Natural killer cell (primary cell): ENCODE measurements at regions not wholly inside any gene's neighbourhood (a gene's known extent, or its start where the extent isn't known, plus 50 kb on each side); places are given as distances from the start of the nearest gene placed in this dataset.

Source experiments
- ATAC-seq, 3 donors: fragments of 150-1000 bp in 2 of 3; fragments of 200-7000 bp in 1 of 3; cut with Tn5 transposase; 1 replicate in 1 of 3; 2 replicates in 2 of 3; pipeline ENCODE4 v1.10.0; 2021; ENCODE audit warnings: mild to moderate bottlenecking in 2 of 3, moderate library complexity in 2 of 3
- DNase-seq, 2 donors: peaks; one replicate each; pipeline versions ENCODE4 v3.0.0 to v3.0.0-alpha.2; 2013 to 2021; ENCODE audit warnings: mixed read lengths in 1 of 2
- H3K27ac ChIP-seq: one replicate; pipeline ENCODE4 v1.5.1; 2013; ENCODE audit warnings: mild to moderate bottlenecking, low read length
- H3K27me3 ChIP-seq: one replicate; pipeline ENCODE4 v1.6.1; 2013; ENCODE audit warnings: low read length; ENCODE audit not compliant: control insufficient read depth, insufficient read depth
- H3K36me3 ChIP-seq: one replicate; pipeline ENCODE4 v1.6.1; 2013; ENCODE audit warnings: low read length; ENCODE audit not compliant: control insufficient read depth, insufficient read depth
- H3K4me1 ChIP-seq: one replicate; pipeline ENCODE4 v1.6.1; 2013; ENCODE audit warnings: low read length; ENCODE audit not compliant: control insufficient read depth, insufficient read depth
- H3K4me3 ChIP-seq: one replicate; pipeline ENCODE4 v1.5.1; 2013; ENCODE audit warnings: low read length
- H3K9me3 ChIP-seq: one replicate; pipeline ENCODE4 v1.6.1; 2013; ENCODE audit warnings: low read length; ENCODE audit not compliant: control insufficient read depth, insufficient read depth
- H3K27ac Mint-ChIP-seq, 2 donors: one replicate each; pipeline ENCODE4 v1.8.0; 2022; ENCODE audit warnings: mild to moderate bottlenecking in 2 of 2, mixed read lengths in 2 of 2, moderate library complexity in 1 of 2
- H3K27me3 Mint-ChIP-seq, 2 donors: one replicate each; pipeline ENCODE4 v1.8.0; 2022; ENCODE audit warnings: low read depth in 2 of 2, mixed read lengths in 2 of 2
- H3K36me3 Mint-ChIP-seq: one replicate; pipeline ENCODE4 v1.8.0; 2022; ENCODE audit warnings: mixed read lengths
- H3K4me1 Mint-ChIP-seq, 2 donors: one replicate each; pipeline ENCODE4 v1.8.0; 2022; ENCODE audit warnings: mixed read lengths in 2 of 2
- H3K4me3 Mint-ChIP-seq: one replicate; pipeline ENCODE4 v1.8.0; 2022; ENCODE audit warnings: mild to moderate bottlenecking, moderate library complexity, mixed read lengths
- H3K9me3 Mint-ChIP-seq, 2 donors: one replicate each; pipeline ENCODE4 v1.8.0; 2022; ENCODE audit warnings: mixed read lengths in 2 of 2
- WGBS: methylation state at CpG from one replicate; pipeline ENCODE4 v1.1.7; 2013; ENCODE audit warnings: missing lambda C conversion rate; ENCODE audit not compliant: insufficient coverage; 5-methylcytosine and 5-hydroxymethylcytosine counted together
- intact Hi-C: fragments of 100-400 bp; cut with micrococcal nuclease; formaldehyde crosslinking; loops from one replicate; pipeline ENCODE4 v1.14.2; 2022
- TF ChIP-seq, protein P1 (sequence below): fragments of 200-600 bp; IDR thresholded peaks from one replicate; pipeline ENCODE4 v1.8.0; 2022; ENCODE audit warnings: antibody characterized with exemption

DNA sequence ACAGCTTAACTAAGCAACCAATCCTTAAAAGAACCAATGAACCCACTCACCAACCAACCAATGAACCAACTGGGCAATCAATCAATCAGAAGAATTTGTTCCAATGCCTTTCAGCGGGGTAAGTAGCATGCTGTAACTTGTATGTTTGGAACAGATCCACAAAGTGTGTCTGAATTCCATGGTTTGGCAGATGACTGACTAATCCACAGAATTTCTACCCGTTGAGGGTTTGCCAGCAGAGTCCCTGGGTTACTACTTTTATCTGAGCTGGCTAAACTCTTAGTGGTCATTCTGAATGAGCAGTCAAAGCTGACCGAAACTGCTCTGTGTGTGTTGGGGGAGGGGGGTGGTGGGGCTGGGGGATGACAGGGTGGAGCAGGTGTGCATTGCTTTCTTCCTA lies 125.0 kb upstream of the JAG1 start:
- Histone ChIP-seq H3K4me3 (no peak overlapping the region), H3K9me3 (no peaks in the 10 kb centered on the region), H3K27ac (no peak overlapping the region), H3K27me3 (no peaks in the 10 kb centered on the region), H3K4me1 (no peaks in the 10 kb centered on the region), H3K36me3 (no peaks in the 10 kb centered on the region)
- intact Hi-C loops: no loop called here
- peaks cover 8 to 11% of the 10 kb centered on the region in 2 donors for H3K27me3 Mint-ChIP-seq
- no peaks in the 10 kb centered on the region for H3K9me3 Mint-ChIP-seq
- WGBS: 83% methylated on average over 3 of the region's 3 CpGs
- H3K27ac Mint-ChIP-seq: no peak overlapping the region
- ATAC-seq: no peak
- H3K4me1 Mint-ChIP-seq: no peaks in the 10 kb centered on the region
- no peaks in the 10 kb centered on the region for H3K36me3 Mint-ChIP-seq
- no peak for DNase-seq
- H3K4me3 Mint-ChIP-seq: no peak overlapping the region
- TF ChIP-seq, protein P1, sequence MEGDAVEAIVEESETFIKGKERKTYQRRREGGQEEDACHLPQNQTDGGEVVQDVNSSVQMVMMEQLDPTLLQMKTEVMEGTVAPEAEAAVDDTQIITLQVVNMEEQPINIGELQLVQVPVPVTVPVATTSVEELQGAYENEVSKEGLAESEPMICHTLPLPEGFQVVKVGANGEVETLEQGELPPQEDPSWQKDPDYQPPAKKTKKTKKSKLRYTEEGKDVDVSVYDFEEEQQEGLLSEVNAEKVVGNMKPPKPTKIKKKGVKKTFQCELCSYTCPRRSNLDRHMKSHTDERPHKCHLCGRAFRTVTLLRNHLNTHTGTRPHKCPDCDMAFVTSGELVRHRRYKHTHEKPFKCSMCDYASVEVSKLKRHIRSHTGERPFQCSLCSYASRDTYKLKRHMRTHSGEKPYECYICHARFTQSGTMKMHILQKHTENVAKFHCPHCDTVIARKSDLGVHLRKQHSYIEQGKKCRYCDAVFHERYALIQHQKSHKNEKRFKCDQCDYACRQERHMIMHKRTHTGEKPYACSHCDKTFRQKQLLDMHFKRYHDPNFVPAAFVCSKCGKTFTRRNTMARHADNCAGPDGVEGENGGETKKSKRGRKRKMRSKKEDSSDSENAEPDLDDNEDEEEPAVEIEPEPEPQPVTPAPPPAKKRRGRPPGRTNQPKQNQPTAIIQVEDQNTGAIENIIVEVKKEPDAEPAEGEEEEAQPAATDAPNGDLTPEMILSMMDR: no peak

DNA sequence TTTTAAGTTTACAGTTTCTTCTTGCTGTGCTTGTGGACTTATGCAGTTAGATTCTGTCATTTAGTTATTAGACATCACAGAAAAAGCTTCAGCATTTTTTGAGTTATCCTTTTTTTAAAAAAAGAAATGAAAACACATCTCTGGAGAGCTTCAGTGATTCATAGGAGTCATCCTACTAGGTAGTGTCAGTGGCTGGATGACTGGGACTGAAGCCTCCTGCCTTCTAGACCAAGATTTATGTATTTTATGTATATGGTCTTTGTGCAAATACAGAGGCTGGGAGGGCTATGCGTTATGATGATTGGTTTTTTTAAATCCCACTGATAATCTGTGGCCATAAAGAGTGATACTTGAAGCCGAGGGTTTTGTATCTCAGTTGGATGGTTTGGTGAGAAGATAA lies 125.9 kb upstream of the JAG1 start:
- intact Hi-C loops: no loop called here
- Histone ChIP-seq H3K27me3 (no peaks in the 10 kb centered on the region), H3K4me1 (no peaks in the 10 kb centered on the region), H3K9me3 (no peaks in the 10 kb centered on the region), H3K27ac (no peak overlapping the region), H3K4me3 (no peak overlapping the region), H3K36me3 (no peaks in the 10 kb centered on the region)
- no peaks in the 10 kb centered on the region for H3K36me3 Mint-ChIP-seq
- H3K9me3 Mint-ChIP-seq: no peaks in the 10 kb centered on the region
- DNase-seq: no peak
- TF ChIP-seq, protein P1: no peak
- no peak overlapping the region for H3K4me3 Mint-ChIP-seq
- peaks cover 8 to 14% of the 10 kb centered on the region in 2 donors for H3K27me3 Mint-ChIP-seq
- H3K27ac Mint-ChIP-seq: no peak overlapping the region
- ATAC-seq: no peak
- WGBS: 93% methylated on average over 2 of the region's 2 CpGs
- no peaks in the 10 kb centered on the region for H3K4me1 Mint-ChIP-seq

DNA sequence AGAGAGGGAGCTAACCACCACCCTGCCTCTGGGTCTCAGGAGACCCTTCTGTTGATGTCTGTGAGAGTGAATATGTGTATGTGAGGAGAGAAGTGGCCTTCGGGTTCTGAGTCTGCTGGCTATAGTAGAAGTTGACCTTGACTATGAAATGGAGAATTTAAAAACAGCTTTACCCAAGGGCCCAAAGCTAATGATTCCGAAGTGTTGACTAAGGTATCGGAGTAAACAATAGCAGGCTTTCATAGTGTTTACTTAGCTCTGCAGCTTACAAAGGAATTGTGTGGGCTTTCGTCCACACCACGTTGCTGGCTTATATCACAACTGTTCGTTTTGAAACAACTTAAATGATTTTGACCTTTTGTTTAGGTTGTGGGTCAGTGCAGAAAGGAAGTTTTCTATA lies 126.5 kb upstream of the JAG1 start:
- H3K27ac ChIP-seq: no peak overlapping the region
- no peaks in the 10 kb centered on the region for H3K9me3 Mint-ChIP-seq
- intact Hi-C loops: no loop called here
- 88% methylated on average over 6 of the region's 6 CpGs for WGBS
- H3K27ac Mint-ChIP-seq: no peak overlapping the region
- H3K4me1 Mint-ChIP-seq: no peaks in the 10 kb centered on the region
- TF ChIP-seq, protein P1: no peak
- ATAC-seq: no peak
- H3K4me1 ChIP-seq: no peaks in the 10 kb centered on the region
- no peak for DNase-seq
- no peak overlapping the region for H3K4me3 ChIP-seq
- no peaks in the 10 kb centered on the region for H3K9me3 ChIP-seq
- H3K4me3 Mint-ChIP-seq: no peak overlapping the region
- H3K36me3 ChIP-seq: no peaks in the 10 kb centered on the region
- H3K36me3 Mint-ChIP-seq: no peaks in the 10 kb centered on the region
- H3K27me3 ChIP-seq: no peaks in the 10 kb centered on the region
- peaks cover 8 to 14% of the 10 kb centered on the region in 2 donors for H3K27me3 Mint-ChIP-seq

DNA sequence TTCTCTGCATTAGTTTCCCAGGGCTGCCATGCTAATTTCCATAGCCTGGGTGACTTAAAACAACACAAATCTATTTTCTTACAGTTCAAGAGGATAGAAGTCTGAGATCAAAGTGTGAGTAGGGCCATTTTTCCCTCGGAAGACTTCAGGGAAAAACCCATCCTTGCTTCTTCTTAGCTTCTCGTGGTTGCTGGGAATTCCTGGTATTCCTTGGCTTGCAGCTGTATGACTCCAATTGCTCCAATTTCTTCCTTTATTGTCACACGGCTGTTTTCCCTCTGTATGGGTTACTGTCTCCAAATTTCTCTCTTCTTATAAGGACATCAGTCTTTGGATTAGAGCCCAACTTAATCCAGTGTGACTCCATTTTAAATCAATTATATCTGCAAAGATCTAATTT lies 128.4 kb upstream of the JAG1 start:
- Mint-ChIP-seq H3K27ac (no peak overlapping the region), H3K27me3 (peaks cover 0 to 11% of the 10 kb centered on the region in 2 donors), H3K4me3 (no peak overlapping the region), H3K9me3 (no peaks in the 10 kb centered on the region), H3K36me3 (no peaks in the 10 kb centered on the region), H3K4me1 (no peaks in the 10 kb centered on the region)
- Histone ChIP-seq H3K4me1 (no peaks in the 10 kb centered on the region), H3K27ac (no peak overlapping the region), H3K36me3 (no peaks in the 10 kb centered on the region), H3K9me3 (no peaks in the 10 kb centered on the region), H3K27me3 (no peaks in the 10 kb centered on the region), H3K4me3 (no peak overlapping the region)
- WGBS: 72% methylated on average over 3 of the region's 3 CpGs
- TF ChIP-seq, protein P1: no peak
- intact Hi-C loops: no loop called here
- DNase-seq (no peak), ATAC-seq (no peak)
